Hepatic stellate cell (primary cell): ENCODE measurements at regions not wholly inside any gene's neighbourhood (a gene's known extent, or its start where the extent isn't known, plus 50 kb on each side); places are given as distances from the start of the nearest gene placed in this dataset.
"Not testable (repeated sequence)": the region's sequence is repeated elsewhere in the genome, so short reads cannot be mapped to it uniquely, and the experiment has no call there.

ENCODE experiments used
- DNase-seq: peaks from one replicate; pipeline ENCODE4 v3.0.0; 2011; ENCODE audit warnings: low spot score

DNA sequence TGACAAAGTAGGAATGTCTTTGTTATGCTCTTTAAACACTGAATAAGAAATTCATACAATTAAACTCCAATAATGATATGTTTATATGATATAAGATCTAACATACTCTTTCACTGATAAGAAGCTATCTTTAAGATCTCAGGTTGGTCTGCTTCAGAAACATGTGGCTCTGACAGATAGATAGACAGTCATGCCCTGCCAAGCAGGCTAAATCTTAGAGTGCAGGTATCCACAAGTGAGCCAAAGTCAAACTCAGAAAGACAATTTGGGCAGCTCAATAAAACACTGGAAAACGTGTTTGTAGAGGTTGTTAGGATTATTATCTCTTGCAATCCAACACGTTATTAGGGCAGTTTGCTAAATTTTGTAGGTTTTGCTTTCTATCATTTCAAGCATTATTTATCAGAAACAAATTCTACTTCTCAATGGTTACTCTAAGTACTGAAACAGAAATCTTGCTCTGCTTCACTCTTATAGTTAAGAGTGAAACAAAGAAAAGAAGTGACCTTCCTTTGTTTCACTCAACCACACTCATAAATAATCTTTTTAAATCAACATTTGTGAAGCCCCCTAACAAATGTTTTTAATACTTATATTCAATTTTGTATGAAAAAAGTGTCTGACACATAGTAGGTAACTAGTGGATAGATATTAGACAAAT, 1255.6 kb downstream of the DIAPH3 start:
- DNase-seq = no peak

DNA sequence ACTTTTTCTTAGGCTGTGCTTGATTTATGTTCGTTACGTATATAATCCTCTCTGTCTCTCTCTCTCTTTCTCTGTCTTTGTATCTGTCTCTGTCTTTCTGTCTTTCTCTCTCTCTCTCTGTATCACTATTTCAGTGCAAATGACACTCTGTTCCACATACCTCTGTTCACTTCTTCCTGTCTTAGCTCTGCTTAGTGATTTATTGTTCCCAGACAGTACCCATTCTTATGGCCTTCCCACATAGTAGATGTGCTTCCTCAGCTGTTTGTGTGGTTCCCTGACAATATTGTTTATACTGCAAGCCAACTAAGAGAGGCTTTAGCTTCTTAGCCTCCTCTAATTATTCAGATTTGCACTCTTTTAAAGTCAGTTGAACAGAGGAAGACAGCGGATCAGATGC, 1244.2 kb downstream of the DIAPH3 start:
- no peak for DNase-seq

DNA sequence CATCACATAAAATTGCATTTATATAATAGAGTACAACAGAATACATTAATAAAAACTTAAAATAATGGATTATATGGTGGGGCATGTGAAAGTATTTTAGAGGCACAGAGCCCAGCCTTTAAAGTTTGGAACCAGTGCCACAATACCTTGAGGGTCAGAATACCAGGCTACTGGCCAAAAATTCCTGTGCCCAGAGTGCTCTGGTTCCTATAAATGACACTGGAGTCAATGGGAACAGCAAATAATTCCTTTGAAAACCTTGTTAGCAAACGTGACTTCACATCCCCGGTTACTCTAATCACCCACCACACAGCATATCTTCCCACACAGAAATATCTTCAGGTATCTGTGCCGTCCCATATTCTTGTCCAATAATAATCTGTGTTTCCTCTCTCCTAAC, 1242.6 kb downstream of the DIAPH3 start:
- DNase-seq = no peak

DNA sequence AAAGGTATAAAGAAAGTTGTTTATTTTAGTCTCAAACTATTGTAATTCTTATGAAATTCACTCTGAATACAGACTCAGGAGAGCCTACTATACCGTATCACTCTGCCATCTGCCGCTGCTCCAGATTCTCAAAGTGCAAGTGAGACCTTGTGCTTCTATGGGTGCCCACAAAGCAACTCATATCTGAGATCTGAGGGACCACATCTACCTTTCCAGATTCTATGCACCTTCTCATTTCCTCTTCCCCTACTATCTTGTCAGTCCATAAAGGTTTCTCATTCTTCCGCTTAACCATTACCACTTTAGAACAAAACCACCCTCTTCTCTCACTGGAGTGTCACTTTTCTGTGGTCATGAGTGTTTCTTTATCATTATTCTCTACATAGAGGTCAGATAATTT, 1236.9 kb downstream of the DIAPH3 start:
- DNase-seq = no peak

DNA sequence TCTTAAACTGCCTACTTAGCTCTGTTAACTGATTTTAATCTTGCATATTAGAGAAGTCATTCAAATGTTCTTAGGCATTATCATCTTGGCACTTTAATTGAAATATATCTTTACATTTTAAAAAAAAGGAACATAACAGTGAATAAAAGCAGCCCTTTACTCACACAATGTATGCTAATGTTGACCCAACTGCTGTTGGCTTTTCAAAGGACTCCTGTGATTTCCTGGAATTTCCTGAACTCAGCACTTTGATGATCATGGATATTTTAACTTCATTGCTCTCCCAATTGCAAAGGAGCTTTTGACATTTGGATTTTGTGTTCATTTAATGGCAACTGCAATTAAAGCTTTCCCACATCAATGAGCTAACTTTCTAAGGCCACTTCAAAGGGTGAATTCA, 1230.3 kb downstream of the DIAPH3 start:
- DNase-seq = no peak

DNA sequence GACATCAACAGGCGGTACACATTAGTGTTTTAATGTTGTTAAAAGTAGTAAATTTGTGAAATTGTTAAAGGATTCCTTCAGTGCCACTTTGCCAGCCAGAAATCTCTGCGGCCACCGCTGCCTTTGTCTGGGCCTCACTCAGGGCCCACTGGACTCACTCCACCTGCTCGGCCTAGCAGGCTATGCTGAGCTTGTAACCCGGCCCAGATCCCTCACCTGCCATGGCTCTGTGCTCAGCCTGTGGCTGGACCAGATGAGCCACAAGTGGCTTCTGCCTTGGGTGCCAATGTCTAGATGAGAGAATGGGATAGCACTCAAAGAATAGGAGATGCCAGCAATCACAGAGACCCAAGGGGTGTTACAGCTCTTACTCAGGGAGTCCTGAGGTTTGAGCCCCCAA, 1228.0 kb downstream of the DIAPH3 start:
- DNase-seq = no peak

DNA sequence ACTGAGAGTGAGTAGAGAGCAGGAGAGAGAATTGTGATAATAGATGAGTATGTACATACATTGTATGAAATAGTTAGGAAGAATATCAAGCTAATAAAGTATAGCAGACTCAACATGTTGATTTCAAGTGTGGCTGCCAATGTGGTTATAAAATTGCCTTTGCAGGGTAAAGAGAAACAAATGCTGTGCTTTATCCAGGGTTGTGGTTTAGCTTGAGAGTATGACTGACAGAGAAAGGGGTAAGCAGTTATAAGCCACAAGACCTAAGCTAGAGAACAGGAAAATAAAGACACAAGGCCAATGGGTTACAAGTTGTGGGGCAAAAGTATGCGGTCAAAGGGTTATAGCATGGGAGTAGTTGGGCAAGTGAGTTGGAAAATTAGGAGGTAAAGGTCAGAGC, 1217.5 kb downstream of the DIAPH3 start:
- DNase-seq = no peak

DNA sequence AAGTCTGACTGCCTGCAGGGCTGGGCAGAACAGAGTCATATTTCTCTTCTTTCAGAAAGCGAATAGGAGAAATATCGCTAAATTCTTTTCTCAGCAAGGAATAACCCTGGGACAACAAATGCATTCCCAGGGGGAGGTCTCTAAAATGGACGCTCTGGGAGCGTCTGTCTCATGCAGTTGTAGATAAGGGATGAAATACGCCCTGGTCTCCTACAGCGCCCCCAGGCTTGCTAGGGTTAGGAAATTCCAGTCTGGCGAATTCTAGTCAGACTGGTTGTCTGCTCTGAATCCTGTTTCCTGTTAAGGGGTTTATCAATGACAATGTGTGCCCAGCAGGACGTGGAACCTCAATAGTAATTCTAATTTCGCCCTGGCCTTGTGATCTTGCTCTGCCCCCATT, 1214.1 kb downstream of the DIAPH3 start:
- DNase-seq = no peak

DNA sequence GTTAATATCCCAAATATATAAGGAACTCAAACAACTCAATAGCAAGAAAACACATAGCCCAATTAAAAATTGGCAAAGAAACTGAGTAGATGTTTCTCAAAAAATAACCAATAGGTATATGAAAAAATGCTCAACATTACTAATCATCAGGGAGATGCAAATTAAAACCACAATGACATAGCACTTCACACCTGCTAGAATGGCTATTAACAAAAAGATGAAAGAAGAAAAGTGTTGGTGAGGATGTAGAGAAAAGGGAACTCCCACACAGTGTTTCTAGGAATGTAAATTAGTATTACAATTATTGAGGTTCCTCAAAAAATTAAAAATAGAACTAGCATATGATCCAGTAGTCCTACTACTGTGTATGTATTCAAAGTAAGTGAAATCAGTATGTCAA, 1212.8 kb downstream of the DIAPH3 start:
- DNase-seq = no peak

DNA sequence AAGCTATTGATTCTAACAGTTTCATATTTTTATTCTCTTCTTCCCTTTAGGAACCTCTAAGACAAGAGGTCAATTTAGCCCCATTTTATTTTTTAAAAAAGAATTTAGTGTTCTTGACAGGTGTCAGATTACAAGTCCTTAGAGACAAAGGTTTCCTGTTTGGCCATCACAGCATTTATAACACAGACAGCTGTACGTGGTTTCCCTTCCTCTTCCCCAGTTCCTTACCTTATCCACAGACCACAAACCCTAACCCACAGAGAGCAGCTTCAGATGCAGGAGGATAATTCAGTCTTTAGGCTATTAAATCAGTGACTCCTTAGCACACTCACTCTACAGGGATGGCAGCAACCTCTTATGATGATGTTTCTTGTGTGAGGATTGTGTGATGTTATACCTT, 1210.1 kb downstream of the DIAPH3 start:
- no peak for DNase-seq

DNA sequence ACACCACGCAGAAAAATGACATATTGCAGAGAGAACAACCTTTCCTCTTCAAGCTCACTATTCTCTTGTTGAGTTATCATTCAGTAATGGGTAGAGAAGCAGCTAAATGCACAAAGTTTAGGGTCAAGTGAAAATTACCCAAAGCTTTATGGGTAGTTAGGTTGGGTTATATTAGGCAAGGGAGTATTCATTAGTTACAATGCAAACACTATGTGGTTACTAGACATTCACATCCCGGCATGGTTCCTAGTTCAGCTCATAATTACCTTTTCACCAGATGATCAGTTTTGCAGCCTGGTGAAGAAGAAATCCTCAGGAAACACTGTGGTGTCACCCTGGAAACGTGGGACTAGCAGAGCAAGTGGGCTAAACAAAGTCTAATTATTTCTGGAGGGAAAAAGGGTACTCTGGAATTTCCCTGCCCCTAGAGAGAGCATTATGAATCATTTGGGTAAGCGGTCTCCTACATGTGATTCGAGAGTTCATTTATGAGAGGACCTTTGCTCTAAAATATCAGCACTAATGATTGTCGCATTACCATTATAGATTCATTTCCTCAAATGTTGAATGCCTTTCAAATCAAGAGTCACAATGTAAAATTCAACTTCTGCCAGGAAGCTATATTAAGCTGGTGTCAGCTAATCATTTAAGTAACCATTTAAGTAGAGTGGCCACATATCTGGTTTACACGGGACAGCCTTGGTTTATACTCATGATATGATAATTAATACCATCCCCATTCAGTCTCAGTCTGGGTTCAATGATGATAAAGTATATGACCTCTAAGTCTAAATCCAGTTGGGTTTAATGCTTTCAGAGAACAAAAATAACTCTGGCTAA, 1208.0 kb downstream of the DIAPH3 start:
- no peak for DNase-seq

DNA sequence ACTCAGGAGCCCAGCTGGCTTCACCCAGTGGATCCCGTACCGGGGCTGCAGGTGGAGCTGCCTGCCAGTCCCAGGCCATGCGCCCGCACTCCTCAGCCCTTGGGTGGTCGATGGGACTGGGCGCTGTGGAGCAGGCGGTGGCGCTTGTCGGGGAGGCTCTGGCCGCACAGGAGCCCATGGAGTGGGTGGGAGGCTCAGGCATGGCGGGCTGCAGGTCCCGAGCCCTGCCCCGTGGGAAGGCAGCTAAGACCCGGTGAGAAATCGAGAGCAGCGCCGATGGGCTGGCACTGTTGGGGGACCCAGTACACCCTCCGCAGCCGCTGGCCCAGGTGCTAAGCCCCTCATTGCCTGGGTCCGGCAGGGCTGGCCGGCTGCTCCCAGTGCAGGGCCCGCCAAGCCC, 1205.6 kb downstream of the DIAPH3 start:
- DNase-seq = not testable (repeated sequence)

DNA sequence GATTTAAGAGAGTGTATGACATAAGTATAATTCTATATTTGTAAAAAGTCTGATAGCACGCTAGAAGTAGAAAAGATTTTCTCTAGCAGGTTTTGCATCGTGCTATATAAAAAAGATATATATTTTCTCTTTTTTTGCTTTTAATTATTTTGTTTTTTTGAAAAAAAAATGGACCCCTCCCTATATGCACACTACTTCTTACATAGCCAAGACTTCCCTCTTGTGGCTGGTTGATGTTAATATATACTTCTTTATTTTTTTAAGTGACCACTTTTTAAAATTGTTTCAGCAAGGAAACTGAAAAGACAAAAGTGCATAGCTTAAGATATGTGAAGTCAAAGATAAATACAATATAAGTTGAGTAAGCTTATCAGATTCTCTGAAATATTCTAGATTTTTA, 1202.8 kb downstream of the DIAPH3 start:
- no peak for DNase-seq

DNA sequence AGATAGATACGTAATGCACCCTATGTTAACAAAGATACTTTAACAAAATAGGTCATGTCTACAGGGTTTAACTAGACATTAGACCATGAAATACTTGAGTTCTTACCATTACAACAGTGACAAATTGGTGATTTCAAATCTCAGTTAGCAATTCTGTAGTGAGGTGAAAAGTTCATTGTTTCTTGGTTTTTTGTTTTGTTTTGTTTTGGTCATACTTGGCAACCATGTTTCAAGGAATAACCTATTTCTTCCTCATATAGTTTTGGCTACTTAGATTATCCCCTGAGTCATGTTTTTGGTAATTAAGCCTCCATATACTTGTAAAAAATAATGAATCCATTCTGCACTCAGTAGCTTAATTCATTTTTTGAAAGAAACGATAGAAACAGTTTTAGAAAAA, 1200.4 kb downstream of the DIAPH3 start:
- DNase-seq = no peak

DNA sequence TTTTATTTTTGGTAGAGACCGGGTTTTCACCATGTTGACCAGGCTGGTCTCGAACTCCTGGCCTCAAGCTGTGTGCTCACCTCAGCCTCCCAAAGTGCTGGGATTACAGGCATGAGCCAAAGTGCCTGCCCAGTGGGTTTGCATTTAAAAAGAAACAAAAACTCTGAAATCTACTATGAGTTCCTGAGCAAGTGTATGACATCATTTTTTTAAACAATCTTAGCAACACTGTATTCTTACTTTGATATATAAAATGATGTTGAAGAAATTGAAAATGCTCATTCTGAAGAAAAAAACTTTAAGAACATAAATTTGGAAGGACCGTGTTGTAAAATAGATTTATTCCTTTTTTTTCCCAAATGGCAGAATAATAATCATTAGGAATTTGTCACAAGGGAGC, 1199.7 kb downstream of the DIAPH3 start:
- DNase-seq = no peak

DNA sequence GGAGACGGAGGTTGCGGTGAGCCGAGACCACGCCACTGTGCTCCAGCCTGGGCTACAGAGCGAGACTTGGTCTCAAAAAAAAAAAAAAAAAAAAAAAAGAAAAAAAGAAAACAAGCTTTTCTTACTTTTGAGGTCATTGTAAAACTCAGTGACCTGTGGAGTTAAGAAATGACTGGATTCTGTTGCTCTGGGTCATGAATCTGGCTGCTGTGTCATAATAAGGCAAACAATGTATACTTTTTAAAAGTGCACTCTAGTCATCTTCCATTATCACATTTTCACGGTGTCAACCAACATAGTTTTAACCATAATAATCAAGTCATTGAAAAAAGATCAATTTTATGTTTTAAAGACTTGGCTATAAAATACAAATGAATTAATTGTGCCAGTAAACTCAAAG, 1186.6 kb downstream of the DIAPH3 start:
- DNase-seq = no peak

DNA sequence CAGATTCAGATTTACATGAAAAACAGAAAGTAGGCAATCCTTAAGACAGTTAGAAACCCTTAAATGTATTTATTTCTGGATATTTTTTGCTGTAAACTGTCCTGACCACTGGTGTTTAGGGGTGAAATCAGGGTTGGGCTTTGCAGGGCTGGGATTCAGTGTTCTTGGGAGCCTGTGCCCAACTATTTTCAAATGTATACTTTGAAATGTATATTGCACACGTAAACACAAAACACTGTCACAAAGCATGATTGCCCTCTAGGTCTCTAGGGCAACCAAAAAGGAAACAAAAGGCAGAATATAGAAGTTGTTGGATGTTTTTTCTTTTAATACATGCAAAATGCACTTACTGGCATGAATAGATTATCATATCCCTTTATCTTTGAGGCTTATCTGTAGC, 1185.4 kb downstream of the DIAPH3 start:
- DNase-seq = no peak

DNA sequence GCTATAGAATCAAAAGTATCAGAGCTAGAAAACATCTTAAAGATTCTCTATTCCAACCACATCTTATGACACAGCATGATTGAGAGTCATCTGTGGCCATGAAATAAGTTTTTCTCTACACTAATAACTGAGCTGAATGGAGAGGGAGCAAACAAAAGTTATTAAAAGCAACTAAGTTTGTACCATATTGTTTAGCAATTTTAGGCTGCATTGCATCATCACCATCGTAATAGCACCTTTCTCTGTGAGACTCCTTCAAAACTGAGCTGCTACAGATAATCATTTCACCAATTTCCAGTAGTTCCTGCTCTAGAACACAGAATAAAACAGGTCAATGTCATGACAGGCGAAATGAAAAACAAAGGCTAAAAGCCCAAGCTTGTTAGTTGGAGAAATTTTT, 1183.9 kb downstream of the DIAPH3 start:
- DNase-seq = no peak

DNA sequence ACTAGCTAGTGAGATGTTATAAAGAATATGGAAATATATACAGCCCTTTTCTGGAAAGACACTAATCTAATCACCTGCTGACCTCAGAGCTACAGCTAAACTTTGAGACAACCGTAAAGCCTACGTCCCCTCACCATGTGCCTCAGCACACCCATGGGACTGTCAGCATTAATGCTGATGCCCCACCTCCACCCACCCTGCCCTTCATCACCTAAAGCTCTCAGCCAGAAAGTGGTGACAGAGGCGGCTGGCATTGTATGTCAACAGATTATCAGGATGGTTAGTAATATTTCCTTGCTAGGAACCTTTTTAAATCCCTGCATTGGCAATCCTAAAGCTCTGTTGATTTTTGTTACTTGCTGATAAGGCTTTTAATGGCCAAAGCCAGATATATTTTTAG, 1177.9 kb downstream of the DIAPH3 start:
- no peak for DNase-seq

DNA sequence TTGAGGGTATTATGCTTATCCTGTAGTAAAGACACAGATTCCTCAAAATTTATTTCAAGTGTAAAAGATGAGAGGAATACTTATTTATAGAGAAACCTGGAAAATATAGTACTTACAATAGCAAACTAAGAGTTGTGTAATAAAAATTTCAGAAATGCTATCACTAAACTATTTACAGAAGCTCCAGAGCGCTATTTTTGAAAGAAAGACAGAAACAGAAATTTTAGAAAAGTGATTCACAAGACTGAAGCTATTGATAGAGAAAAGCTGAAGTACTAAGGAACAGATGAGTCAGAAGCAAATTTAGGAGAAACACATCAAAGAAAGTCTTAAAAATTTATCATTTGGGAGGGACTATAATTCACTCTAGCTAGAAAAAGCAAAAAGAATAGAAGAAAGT, 1174.2 kb downstream of the DIAPH3 start:
- no peak for DNase-seq

DNA sequence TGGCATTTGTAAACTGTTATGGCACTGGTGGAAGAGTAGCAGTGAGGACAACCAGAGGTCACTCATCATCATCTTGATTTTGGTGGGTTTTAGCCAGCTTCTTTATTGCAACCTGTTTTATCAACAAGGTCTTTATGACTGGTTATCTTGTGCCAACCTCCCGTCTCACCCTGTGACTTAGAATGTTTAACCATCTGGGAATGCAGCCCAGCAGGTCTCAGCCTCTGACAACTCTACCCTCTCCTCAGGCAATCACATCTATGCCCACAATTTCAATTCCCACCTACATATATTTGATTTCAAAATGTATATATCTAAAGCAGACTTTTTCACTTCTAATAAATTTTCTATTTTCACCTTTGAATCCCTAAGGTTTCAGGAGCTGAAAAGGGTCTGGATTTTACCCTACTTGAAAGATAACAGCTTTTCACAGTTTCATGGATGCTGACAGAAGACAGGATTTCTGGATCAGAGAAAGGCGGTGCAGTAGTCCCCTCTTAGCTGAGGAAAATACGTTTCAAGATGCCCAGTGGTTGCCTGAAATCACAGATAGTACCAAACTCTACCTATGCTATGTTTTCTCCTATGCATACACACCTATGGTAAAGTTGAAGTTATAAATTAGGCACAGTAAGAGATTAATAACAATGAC, 1171.8 kb downstream of the DIAPH3 start:
- DNase-seq = no peak

DNA sequence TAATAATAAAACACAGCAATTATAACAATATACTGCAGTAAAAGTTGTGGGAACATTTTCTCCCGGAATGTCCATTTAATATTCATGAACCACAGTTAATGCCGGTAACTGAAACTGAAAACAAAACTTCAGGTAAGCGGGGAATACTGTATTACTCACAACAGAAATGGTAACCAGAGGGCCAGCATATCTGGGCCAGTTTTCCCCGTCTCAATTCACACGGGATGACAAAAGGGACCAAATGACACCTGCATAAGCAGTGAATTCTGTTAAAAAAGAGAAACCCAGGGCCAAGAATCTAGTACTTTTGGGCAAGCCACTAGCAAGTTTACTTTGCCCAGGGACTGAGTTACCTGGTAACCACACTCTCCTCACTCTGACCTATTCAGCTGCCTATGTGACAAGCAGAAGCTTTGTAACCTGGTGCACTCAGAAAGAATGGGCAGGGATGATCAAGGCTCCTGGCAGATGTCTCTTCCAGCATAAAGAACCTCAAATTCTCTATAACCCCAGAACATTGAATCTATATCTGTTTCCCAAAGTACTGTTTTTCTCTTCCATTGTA, 1171.2 kb downstream of the DIAPH3 start:
- no peak for DNase-seq

DNA sequence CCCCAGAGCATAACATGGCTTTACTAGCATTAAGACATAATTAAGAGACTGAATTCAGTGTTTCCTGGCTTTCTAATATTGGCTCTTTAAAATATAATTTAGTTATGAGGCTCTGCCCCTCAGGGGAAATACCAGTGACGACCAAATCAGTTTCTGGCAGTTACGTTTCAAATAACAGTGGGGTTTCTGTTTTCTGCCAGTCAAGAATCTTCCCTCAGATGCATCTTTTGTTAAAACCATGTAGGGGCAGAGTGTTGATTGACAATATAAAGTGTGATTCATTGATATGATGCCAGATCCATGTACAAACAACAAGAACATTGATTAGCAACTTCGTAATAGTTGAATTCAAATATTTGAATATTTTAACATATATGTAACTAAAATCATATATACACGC, 1169.7 kb downstream of the DIAPH3 start:
- DNase-seq = no peak
